GM23248 (cell line): ENCODE measurements at regions not wholly inside any gene's neighbourhood (a gene's known extent, or its start where the extent isn't known, plus 50 kb on each side); places are given as distances from the start of the nearest gene placed in this dataset.

Experiments used
- EZH2 ChIP-seq: fragments of 200-600 bp; sonication (generic); IDR thresholded peaks from 2 replicates; pipeline ENCODE4 v1.6.1; 2018; ENCODE audit warnings: antibody characterized with exemption, mild to moderate bottlenecking; ENCODE audit not compliant: insufficient read depth, poor library complexity, severe bottlenecking
- EZH2phosphoT487 ChIP-seq: fragments of 200-600 bp; sonication (generic); IDR thresholded peaks from 2 replicates; pipeline ENCODE4 v1.6.1; 2018; ENCODE audit warnings: antibody characterized with exemption, moderate library complexity, mild to moderate bottlenecking, low read depth; ENCODE audit not compliant: insufficient read depth

DNA sequence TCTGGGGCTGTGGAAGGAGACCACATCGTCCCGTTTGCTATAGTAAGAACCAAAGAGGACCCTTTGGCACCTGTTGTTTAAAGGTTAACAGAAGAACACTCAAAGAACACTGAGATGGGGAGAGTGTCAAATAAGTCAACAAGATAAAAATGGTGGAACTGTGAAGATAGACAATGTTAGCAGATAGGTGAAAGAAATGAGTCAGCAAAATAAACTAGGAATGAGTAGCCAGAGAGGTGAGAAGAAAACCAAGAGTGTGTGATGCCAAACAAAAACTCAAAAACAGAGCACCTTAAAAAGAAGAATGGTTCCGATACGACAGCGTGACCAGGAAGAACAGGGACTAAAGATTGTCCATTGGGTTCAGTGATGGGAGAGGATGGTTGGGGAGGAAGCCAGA, 74.7 kb upstream of the PIWIL1 start:
- TF ChIP-seq EZH2 (no peak), EZH2phosphoT487 (no peak)
